ENCODE measurements at regions not wholly inside any gene's neighbourhood (a gene's known extent, or its start where the extent isn't known, plus 50 kb on each side); places are given as distances from the start of the nearest gene placed in this dataset.
"Not testable (repeated sequence)": the region's sequence is repeated elsewhere in the genome, so short reads cannot be mapped to it uniquely, and the experiment has no call there.

DNA sequence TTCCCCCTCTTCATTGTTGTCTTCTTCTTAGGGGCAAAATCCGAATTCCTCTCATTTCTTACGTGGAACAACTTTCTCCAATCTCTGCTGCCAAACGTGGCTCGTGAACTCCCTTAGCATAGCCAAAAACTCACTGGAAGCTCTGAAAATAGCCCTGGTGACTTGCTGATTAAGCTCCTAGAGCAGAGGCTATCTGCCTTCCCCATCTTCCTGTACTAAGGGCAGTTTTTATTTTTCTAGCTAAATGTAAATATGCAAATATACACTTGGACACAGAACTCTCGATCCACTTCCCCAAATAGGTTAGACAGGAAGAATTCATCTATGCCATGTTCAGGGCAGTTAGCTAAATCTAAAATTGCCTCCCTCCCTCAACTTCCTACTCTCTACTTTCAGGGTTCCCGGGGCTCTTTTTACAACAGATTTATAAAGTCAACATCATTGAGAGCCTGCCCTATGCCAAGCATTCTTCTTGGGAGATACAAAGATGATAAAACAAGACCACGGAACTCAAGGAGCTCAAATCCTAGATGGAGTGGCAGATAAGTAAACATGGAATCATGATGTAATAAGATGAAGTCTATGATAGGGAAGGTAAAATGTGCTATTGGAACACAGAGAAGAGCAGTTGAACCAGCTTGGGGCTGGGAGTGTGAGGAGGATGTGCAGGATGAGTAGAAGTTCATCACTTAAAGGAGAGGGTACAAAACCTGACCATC lies 59.4 kb upstream of the FMOD start:
- ATAC-seq (no peak), DNase-seq (ENCODE audit: low read depth, low spot score) (no peak), FAIRE-seq (no peak)
- Histone ChIP-seq H3K79me2 (ENCODE audit: control insufficient read depth, insufficient read depth, low read length) (no peaks in the 10 kb centered on the region), H3K9me3 (replicated peaks; ENCODE audit: control insufficient read depth, insufficient read depth, low read length) (no peaks in the 10 kb centered on the region; the same call in 2 of the 3 replicates), H3K4me1 (ENCODE audit: control insufficient read depth, insufficient read depth, low read length) (no peaks in the 10 kb centered on the region), H3K27ac (ENCODE audit: control insufficient read depth, insufficient read depth) (no peak overlapping the region), H3K4me2 (ENCODE audit: control insufficient read depth, insufficient read depth) (peak overlapping the region; percentile 60), H4K20me1 (ENCODE audit: control insufficient read depth, insufficient read depth) (no peaks in the 10 kb centered on the region), H3K9ac (ENCODE audit: control insufficient read depth, insufficient read depth, low read length) (no peak overlapping the region), H2AFZ (ENCODE audit: control insufficient read depth, low read depth, low read length) (no peak overlapping the region), H3K4me3 (no peak overlapping the region), H3K36me3 (ENCODE audit: control insufficient read depth in 2 of 2, insufficient read depth in 2 of 2, low read length in 1 of 2) (no peaks in the 10 kb centered on the region), H3K27me3 (replicated peaks in 1 of 2; ENCODE audit: control insufficient read depth in 2 of 2, insufficient read depth in 2 of 2, low read length in 1 of 2) (no peaks in the 10 kb centered on the region; a peak in 1 of 4 replicates)
- 6% methylated on average over 7 of the region's 7 CpGs for WGBS (ENCODE audit: insufficient coverage, insufficient replicate concordance, low lambda C conversion rate, missing lambda C conversion rate)
- SMC1A ChIA-PET (ENCODE audit: uncharacterized antibody, unreplicated experiment) = interaction anchor here (0.7 to 1.6 kb wide), 13 partner anchors 9 to 70 kb away, joined by 3 to 9 read pairs (median 4); no protein-coding TSS in a partner anchor
- peak; percentile 52; the same call in 1 of the 2 replicates for TF ChIP-seq SPI1 (IDR thresholded peaks at IDR 0.05; ENCODE audit: borderline replicate concordance, insufficient read depth, low read depth, low read length)
- TF ChIP-seq, protein P1, sequence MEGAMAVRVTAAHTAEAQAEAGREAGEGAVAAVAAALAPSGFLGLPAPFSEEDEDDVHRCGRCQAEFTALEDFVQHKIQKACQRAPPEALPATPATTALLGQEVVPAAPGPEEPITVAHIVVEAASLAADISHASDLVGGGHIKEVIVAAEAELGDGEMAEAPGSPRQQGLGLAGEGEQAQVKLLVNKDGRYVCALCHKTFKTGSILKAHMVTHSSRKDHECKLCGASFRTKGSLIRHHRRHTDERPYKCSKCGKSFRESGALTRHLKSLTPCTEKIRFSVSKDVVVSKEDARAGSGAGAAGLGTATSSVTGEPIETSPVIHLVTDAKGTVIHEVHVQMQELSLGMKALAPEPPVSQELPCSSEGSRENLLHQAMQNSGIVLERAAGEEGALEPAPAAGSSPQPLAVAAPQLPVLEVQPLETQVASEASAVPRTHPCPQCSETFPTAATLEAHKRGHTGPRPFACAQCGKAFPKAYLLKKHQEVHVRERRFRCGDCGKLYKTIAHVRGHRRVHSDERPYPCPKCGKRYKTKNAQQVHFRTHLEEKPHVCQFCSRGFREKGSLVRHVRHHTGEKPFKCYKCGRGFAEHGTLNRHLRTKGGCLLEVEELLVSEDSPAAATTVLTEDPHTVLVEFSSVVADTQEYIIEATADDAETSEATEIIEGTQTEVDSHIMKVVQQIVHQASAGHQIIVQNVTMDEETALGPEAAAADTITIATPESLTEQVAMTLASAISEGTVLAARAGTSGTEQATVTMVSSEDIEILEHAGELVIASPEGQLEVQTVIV (IDR thresholded peaks at IDR 0.05; ENCODE audit: borderline replicate concordance, partially characterized antibody) = no peak
- RAD21 ChIA-PET (ENCODE audit: unreplicated experiment) = interaction anchor here (0.8 to 1.1 kb wide), 2 partner anchors 10 to 24 kb away, joined by 3 read pairs; no protein-coding TSS in a partner anchor
- BruUV-seq (replicated peaks) = no TSS peak
- CTCF ChIA-PET = interaction anchor here (0.6 to 1.4 kb wide), 4 partner anchors 9 to 294 kb away, joined by 3 to 8 read pairs (median 5); no protein-coding TSS in a partner anchor
- intact Hi-C loops (cut with micrococcal nuclease; ENCODE audit: unreplicated experiment) (no loop called here), in situ Hi-C loops (cut with MboI) (no loop called here)
- POLR2A ChIA-PET = interaction anchor here (0.8 to 1.5 kb wide), 5 partner anchors 9 to 96 kb away, joined by 3 read pairs; no protein-coding TSS in a partner anchor

DNA sequence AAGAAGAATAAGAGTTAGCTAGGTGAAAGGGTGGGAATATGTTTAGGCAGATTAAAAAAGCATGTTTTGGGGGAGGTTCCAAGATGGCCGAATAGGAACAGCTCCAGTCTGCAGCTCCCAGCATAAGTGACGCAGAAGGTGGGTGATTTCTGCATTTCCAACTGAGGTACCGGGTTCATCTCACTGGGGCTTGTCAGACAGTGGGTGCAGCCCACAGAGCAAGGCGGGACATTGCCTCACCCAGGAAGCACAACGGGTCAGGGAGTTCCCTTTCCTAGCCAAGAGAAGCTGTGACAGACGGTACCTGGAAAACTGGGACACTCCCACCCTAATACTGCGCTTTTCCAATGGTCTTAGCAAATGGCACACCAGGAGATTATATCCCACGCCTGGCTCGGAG lies 60.5 kb upstream of the FMOD start:
- WGBS (ENCODE audit: insufficient coverage, insufficient replicate concordance, low lambda C conversion rate, missing lambda C conversion rate) = 33% methylated on average over 9 of the region's 9 CpGs
- ChIA-PET RAD21 (ENCODE audit: unreplicated experiment) (interaction anchor here (0.6 kb wide), 1 partner anchor 375 kb away, joined by 3 read pairs; no protein-coding TSS in a partner anchor), CTCF (interaction anchor here (1.0 to 1.2 kb wide), 2 partner anchors 23 to 70 kb away, joined by 3 read pairs; no protein-coding TSS in a partner anchor), POLR2A (interaction anchor here (0.6 to 1.5 kb wide), 2 partner anchors 29 to 30 kb away, joined by 3 read pairs; no protein-coding TSS in a partner anchor)
- FAIRE-seq; H3K9me3 ChIP-seq (replicated peaks; ENCODE audit: control insufficient read depth, insufficient read depth, low read length); intact Hi-C loops (cut with micrococcal nuclease; ENCODE audit: unreplicated experiment); H3K79me2 ChIP-seq (ENCODE audit: control insufficient read depth, insufficient read depth, low read length); SMC1A ChIA-PET (ENCODE audit: uncharacterized antibody, unreplicated experiment); ATAC-seq; H3K4me2 ChIP-seq (ENCODE audit: control insufficient read depth, insufficient read depth); DNase-seq (ENCODE audit: low read depth, low spot score); H2AFZ ChIP-seq (ENCODE audit: control insufficient read depth, low read depth, low read length); BruUV-seq (replicated peaks); in situ Hi-C loops (cut with MboI); H3K27me3 ChIP-seq (replicated peaks in 1 of 2; ENCODE audit: control insufficient read depth in 2 of 2, insufficient read depth in 2 of 2, low read length in 1 of 2); H4K20me1 ChIP-seq (ENCODE audit: control insufficient read depth, insufficient read depth); H3K4me1 ChIP-seq (ENCODE audit: control insufficient read depth, insufficient read depth, low read length); H3K36me3 ChIP-seq (ENCODE audit: control insufficient read depth in 2 of 2, insufficient read depth in 2 of 2, low read length in 1 of 2); H3K9ac ChIP-seq (ENCODE audit: control insufficient read depth, insufficient read depth, low read length); H3K4me3 ChIP-seq; H3K27ac ChIP-seq (ENCODE audit: control insufficient read depth, insufficient read depth): not testable (repeated sequence)

Measured in GM12878 (cell line).